Endodermal cell (in vitro differentiated cells): ENCODE measurements at regions not wholly inside any gene's neighbourhood (a gene's known extent, or its start where the extent isn't known, plus 50 kb on each side); places are given as distances from the start of the nearest gene placed in this dataset.

Experiments used
- DNase-seq: peaks from one replicate; pipeline ENCODE4 v3.0.0-alpha.2; 2017
- H3K27ac ChIP-seq: 2 replicates; pipeline ENCODE4 v1.5.1; 2013; ENCODE audit warnings: mild to moderate bottlenecking, low read depth, low read length, moderate library complexity
- H3K27me3 ChIP-seq: 2 replicates; pipeline ENCODE4 v1.6.1; 2013; ENCODE audit warnings: mild to moderate bottlenecking, low read length, moderate library complexity; ENCODE audit not compliant: insufficient read depth, control insufficient read depth, poor library complexity, severe bottlenecking
- H3K36me3 ChIP-seq: 2 replicates; pipeline ENCODE4 v1.7.0; 2013; ENCODE audit warnings: mild to moderate bottlenecking, low read length, moderate library complexity; ENCODE audit not compliant: control insufficient read depth, insufficient read depth
- H3K4me1 ChIP-seq: one replicate; pipeline ENCODE4 v1.7.0; 2013; ENCODE audit warnings: low read length; ENCODE audit not compliant: control insufficient read depth, insufficient read depth
- H3K4me3 ChIP-seq: 2 replicates; pipeline ENCODE4 v1.5.1; 2013; ENCODE audit warnings: mild to moderate bottlenecking, low read length, moderate library complexity
- H3K9ac ChIP-seq: 2 replicates; pipeline ENCODE4 v1.6.1; 2013; ENCODE audit warnings: mild to moderate bottlenecking, low read length, moderate library complexity; ENCODE audit not compliant: poor library complexity, severe bottlenecking; ENCODE audit errors: extremely low read depth
- H3K9me3 ChIP-seq: 2 replicates; pipeline ENCODE4 v1.6.1; 2013; ENCODE audit warnings: mild to moderate bottlenecking, low read length, moderate library complexity; ENCODE audit not compliant: control insufficient read depth
- H3K27ac Mint-ChIP-seq: 2 replicates; pipeline ENCODE4 v1.8.0; 2020; ENCODE audit warnings: mixed read lengths
- H3K27me3 Mint-ChIP-seq: 2 replicates; pipeline ENCODE4 v1.8.0; 2021; ENCODE audit warnings: mild to moderate bottlenecking, mixed read lengths; ENCODE audit not compliant: insufficient read depth
- H3K36me3 Mint-ChIP-seq: 2 replicates; pipeline ENCODE4 v1.8.0; 2020; ENCODE audit warnings: low read depth, mixed read lengths
- H3K4me1 Mint-ChIP-seq: 2 replicates; pipeline ENCODE4 v1.8.0; 2020; ENCODE audit warnings: mixed read lengths
- H3K4me3 Mint-ChIP-seq: 2 replicates; pipeline ENCODE4 v1.8.0; 2020; ENCODE audit warnings: mild to moderate bottlenecking, moderate library complexity, mixed read lengths
- H3K9me3 Mint-ChIP-seq: 2 replicates; pipeline ENCODE4 v1.8.0; 2020; ENCODE audit warnings: mild to moderate bottlenecking, mixed read lengths
- WGBS, 2 experiments: methylation state at CpG; one replicate each; pipeline versions ENCODE4 v1.1.5 to v1.1.7; 2013; ENCODE audit warnings: missing lambda C conversion rate in 2 of 2, mixed read lengths in 1 of 2; ENCODE audit not compliant: insufficient coverage in 1 of 2, insufficient read length in 1 of 2; 5-methylcytosine and 5-hydroxymethylcytosine counted together
- TF ChIP-seq, protein P1 (sequence below): fragments of 200-600 bp; sonication (generic); conservative IDR thresholded peaks from 2 replicates; pipeline ENCODE4 v1.5.0; 2021; ENCODE audit warnings: antibody characterized with exemption, mild to moderate bottlenecking

DNA sequence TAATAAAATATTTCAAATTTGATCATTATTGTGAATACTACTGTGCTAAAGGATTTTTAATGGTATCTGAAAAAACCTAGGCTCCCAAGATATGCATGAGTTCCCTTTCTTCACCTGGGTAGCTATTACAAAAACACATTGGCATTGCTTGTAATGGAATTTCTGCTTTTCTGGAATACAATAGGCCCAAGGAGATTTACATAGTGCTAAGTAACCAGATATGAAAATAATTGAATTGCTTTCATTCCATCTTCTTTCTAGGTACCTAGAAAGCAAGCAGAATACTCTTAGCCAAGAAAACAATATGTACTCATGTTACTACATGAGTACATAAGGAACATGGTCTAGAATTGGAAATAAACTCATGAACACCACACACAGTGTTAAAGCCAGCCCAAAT lies 291.9 kb downstream of the KCNC2 start:
- no peak for DNase-seq
- Histone ChIP-seq H3K27ac (no peak overlapping the region), H3K9me3 (no peaks in the 10 kb centered on the region), H3K4me3 (no peak overlapping the region), H3K9ac (no peak overlapping the region), H3K36me3 (no peaks in the 10 kb centered on the region), H3K4me1 (no peaks in the 10 kb centered on the region), H3K27me3 (no peaks in the 10 kb centered on the region)
- no peak overlapping the region for H3K27ac Mint-ChIP-seq
- H3K4me1 Mint-ChIP-seq: no peaks in the 10 kb centered on the region
- no peaks in the 10 kb centered on the region for H3K27me3 Mint-ChIP-seq
- no peaks in the 10 kb centered on the region for H3K9me3 Mint-ChIP-seq
- TF ChIP-seq, protein P1, sequence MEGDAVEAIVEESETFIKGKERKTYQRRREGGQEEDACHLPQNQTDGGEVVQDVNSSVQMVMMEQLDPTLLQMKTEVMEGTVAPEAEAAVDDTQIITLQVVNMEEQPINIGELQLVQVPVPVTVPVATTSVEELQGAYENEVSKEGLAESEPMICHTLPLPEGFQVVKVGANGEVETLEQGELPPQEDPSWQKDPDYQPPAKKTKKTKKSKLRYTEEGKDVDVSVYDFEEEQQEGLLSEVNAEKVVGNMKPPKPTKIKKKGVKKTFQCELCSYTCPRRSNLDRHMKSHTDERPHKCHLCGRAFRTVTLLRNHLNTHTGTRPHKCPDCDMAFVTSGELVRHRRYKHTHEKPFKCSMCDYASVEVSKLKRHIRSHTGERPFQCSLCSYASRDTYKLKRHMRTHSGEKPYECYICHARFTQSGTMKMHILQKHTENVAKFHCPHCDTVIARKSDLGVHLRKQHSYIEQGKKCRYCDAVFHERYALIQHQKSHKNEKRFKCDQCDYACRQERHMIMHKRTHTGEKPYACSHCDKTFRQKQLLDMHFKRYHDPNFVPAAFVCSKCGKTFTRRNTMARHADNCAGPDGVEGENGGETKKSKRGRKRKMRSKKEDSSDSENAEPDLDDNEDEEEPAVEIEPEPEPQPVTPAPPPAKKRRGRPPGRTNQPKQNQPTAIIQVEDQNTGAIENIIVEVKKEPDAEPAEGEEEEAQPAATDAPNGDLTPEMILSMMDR: no peak
- H3K4me3 Mint-ChIP-seq: no peak overlapping the region
- H3K36me3 Mint-ChIP-seq: no peaks in the 10 kb centered on the region

DNA sequence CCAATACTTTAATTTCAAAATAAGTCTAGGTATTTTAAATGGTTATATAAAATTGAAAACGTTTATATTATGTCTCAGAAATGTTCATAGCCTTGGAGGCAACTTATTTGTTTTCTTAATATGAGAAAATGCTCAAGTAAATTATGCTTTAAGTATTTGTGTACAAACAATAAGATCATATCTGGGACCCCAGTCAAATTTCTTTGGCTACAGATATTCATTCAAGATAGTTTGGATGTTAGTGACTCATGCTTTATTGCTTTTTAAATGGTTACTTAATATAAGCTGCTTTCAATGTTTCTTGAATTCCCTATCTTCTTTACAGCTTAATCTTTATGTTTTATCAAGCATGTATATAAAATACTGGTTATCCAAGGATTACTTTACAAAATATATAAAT lies 291.3 kb downstream of the KCNC2 start:
- Histone ChIP-seq H3K4me3 (no peak overlapping the region), H3K4me1 (no peaks in the 10 kb centered on the region), H3K9ac (no peak overlapping the region), H3K36me3 (no peaks in the 10 kb centered on the region), H3K27me3 (no peaks in the 10 kb centered on the region), H3K9me3 (no peaks in the 10 kb centered on the region), H3K27ac (no peak overlapping the region)
- Mint-ChIP-seq H3K4me1 (no peaks in the 10 kb centered on the region), H3K4me3 (no peak overlapping the region), H3K27me3 (no peaks in the 10 kb centered on the region), H3K27ac (no peak overlapping the region), H3K36me3 (no peaks in the 10 kb centered on the region), H3K9me3 (no peaks in the 10 kb centered on the region)
- WGBS, 2 experiments: no CpG with 5 or more reads among the region's 1 CpG
- TF ChIP-seq, protein P1: no peak
- DNase-seq: no peak

DNA sequence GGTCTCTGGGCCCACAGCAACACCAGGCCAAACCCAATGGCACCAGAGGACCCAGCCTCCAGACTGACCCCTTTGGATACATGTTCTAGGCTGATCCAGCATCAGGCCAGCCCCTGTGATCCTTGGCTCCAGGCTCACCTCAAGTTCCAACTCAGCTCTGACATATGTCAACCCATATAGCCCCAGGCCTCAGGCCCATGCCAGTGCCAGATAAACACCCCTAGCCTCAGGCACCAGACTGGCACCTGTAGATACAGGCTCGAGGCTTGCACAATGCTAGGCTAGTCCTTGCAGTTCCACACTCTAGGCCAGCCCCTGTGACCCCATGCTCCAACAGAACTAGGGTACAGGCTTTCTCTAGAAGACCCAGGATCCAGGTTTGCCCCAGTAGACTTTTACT lies 287.5 kb downstream of the KCNC2 start:
- Mint-ChIP-seq H3K27me3 (no peaks in the 10 kb centered on the region), H3K4me1 (no peaks in the 10 kb centered on the region), H3K4me3 (no peak overlapping the region), H3K27ac (no peak overlapping the region), H3K9me3 (peaks cover 3% of the 10 kb centered on the region), H3K36me3 (no peaks in the 10 kb centered on the region)
- Histone ChIP-seq H3K27me3 (no peaks in the 10 kb centered on the region), H3K9ac (no peak overlapping the region), H3K36me3 (no peaks in the 10 kb centered on the region), H3K9me3 (no peaks in the 10 kb centered on the region), H3K4me1 (no peaks in the 10 kb centered on the region), H3K4me3 (no peak overlapping the region), H3K27ac (no peak overlapping the region)
- WGBS, 2 experiments: 80% methylated on average over 1 of the region's 1 CpG; no CpG with 5 or more reads in 1 of the 2 experiments
- DNase-seq: no peak
- TF ChIP-seq, protein P1: no peak
